Ascending aorta (tissue), 2 donors: ENCODE measurements at regions not wholly inside any gene's neighbourhood (a gene's known extent, or its start where the extent isn't known, plus 50 kb on each side); places are given as distances from the start of the nearest gene placed in this dataset.
"Not testable (repeated sequence)": the region's sequence is repeated elsewhere in the genome, so short reads cannot be mapped to it uniquely, and the experiment has no call there.

Source experiments
- DNase-seq, 2 donors: peaks; one replicate each; pipeline ENCODE4 v3.0.0-alpha.2; 2019; ENCODE audit warnings: low spot score in 2 of 2
- H3K27ac ChIP-seq, 2 donors: fragments of 200-600 bp; sonication (generic); one replicate each; pipeline ENCODE4 v1.5.1; 2016 to 2017; ENCODE audit warnings: mild to moderate bottlenecking in 1 of 2
- H3K27me3 ChIP-seq: fragments of 200-600 bp; sonication (generic); one replicate; pipeline ENCODE4 v1.5.1; 2017
- H3K36me3 ChIP-seq, 2 donors: fragments of 200-600 bp; sonication (generic); one replicate each; pipeline ENCODE4 v1.5.1; 2016
- H3K4me1 ChIP-seq, 2 donors: fragments of 200-600 bp; sonication (generic); one replicate each; pipeline ENCODE4 v1.5.1; 2016 to 2017; ENCODE audit warnings: mild to moderate bottlenecking in 1 of 2
- H3K4me3 ChIP-seq, 2 donors: fragments of 200-600 bp; sonication (generic); one replicate each; pipeline ENCODE4 v1.5.1; 2016 to 2017; ENCODE audit warnings: mild to moderate bottlenecking in 1 of 2
- H3K9me3 ChIP-seq, 2 donors: fragments of 200-600 bp; sonication (generic); one replicate each; pipeline ENCODE4 v1.5.1; 2016
- intact Hi-C: fragments of 100-400 bp; cut with DNase I; formaldehyde crosslinking; loops from one replicate; pipeline ENCODE4 v1.15.1; 2023
- TF ChIP-seq, protein P1 (sequence below), 3 experiments: fragments of 200-600 bp in 2 of 3; fragments of 450-650 bp in 1 of 3; sonication (generic) in 2 of 3; IDR thresholded peaks; one replicate each; pipeline ENCODE4 v1.5.1; 2016 to 2019; ENCODE audit warnings: antibody characterized with exemption in 3 of 3, mild to moderate bottlenecking in 1 of 3, moderate library complexity in 1 of 3

DNA sequence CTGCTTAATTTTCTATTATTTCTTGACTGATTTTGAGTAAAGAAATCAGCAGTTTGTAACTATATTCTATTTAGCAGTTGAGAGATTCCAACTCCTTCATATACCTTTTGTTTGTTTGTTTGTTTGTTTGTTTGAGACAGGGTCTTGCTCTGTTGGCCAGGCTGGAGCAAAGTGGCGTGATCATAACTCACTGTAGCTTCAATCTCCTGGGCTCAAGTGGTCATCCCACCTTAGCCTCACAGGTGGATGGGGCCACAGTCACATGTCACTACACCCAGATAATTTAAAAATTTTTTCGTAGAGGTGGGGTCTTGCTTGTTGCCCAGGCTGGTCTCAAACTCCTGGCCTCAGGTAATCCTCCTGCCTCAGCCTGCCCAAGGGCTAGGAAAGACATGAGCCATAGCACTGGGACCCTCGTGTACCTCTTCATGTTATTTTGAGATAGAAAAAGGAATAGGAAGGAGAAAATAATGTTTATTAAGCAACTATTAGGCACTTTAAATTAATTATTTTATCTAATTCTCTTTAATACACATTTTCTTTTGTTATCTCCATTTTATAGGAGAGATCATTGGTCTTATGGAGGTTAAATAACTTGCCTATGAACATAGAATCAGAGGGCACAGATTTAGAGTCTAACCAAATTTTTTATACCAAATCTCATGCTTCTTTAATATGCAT is 133.0 kb downstream of the ZNF608 start:
- H3K9me3 ChIP-seq: no peaks in the 10 kb centered on the region
- H3K4me1 ChIP-seq: no peaks in the 10 kb centered on the region
- H3K27me3 ChIP-seq: no peaks in the 10 kb centered on the region
- H3K4me3 ChIP-seq: no peak overlapping the region
- TF ChIP-seq, protein P1, sequence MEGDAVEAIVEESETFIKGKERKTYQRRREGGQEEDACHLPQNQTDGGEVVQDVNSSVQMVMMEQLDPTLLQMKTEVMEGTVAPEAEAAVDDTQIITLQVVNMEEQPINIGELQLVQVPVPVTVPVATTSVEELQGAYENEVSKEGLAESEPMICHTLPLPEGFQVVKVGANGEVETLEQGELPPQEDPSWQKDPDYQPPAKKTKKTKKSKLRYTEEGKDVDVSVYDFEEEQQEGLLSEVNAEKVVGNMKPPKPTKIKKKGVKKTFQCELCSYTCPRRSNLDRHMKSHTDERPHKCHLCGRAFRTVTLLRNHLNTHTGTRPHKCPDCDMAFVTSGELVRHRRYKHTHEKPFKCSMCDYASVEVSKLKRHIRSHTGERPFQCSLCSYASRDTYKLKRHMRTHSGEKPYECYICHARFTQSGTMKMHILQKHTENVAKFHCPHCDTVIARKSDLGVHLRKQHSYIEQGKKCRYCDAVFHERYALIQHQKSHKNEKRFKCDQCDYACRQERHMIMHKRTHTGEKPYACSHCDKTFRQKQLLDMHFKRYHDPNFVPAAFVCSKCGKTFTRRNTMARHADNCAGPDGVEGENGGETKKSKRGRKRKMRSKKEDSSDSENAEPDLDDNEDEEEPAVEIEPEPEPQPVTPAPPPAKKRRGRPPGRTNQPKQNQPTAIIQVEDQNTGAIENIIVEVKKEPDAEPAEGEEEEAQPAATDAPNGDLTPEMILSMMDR (IDR thresholded peaks at IDR 0.05): no peak
- intact Hi-C loops: no loop called here
- H3K36me3 ChIP-seq: no peaks in the 10 kb centered on the region
- no peak overlapping the region for H3K27ac ChIP-seq
- no peak for DNase-seq

DNA sequence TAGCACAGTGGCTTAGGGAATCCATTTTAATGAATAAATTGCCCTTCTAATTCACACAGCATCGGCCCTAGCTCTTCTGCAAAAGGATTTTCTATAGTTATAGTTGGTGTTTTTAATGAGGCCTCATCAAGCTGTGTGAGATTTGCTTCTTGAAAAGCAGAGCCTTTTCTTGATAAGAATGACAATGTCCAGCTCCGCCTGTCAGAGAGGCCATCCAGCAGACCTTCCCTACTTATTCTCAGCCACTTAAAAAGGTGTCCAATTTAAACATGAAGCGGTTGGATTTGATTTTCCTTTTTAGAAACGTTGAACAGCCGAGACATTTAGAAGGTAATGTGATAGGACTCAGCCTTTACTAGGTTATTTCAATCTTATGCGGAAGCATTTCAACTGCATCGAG is 134.4 kb downstream of the ZNF608 start:
- Histone ChIP-seq H3K4me1 (no peaks in the 10 kb centered on the region), H3K36me3 (no peaks in the 10 kb centered on the region), H3K27ac (no peak overlapping the region), H3K9me3 (no peaks in the 10 kb centered on the region), H3K27me3 (no peaks in the 10 kb centered on the region), H3K4me3 (no peak overlapping the region)
- intact Hi-C loops: no loop called here
- TF ChIP-seq, protein P1 (IDR thresholded peaks at IDR 0.05): no peak
- no peak for DNase-seq

DNA sequence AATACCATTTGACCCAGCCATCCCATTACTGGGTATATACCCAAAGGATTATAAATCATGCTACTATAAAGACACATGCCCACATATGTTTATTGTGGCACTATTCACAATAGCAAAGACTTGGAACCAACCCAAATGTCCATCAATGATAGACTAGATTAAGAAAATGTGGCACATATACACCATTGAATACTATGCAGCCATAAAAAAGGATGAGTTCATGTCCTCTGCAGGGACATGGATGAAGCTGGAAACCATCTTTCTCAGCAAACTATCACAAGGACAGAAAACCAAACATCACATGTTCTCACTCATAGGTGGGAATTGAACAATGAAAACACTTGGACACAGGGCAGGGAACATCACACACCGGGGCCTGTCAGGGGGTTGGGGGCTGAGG is 135.2 kb downstream of the ZNF608 start:
- H3K9me3 ChIP-seq, H3K36me3 ChIP-seq, H3K27me3 ChIP-seq, H3K4me3 ChIP-seq, intact Hi-C loops, DNase-seq, H3K4me1 ChIP-seq, H3K27ac ChIP-seq: not testable (repeated sequence)

DNA sequence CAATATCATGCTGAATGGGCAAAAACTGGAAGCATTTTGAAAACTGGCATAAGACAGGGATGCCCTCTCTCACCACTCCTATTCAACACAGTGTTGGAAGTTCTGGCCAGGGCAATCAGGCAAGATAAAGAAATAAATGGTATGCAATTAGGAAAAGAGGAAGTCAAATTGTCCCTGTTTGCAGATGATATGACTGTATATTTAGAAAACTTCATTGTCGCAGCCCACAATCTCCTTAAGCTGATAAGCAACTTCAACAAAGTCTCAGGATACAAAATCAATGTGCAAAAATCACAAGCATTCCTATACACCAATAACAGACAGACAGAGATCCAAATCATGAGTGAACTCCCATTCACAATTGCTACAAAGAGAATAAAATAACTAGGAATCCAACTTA is 136.8 kb downstream of the ZNF608 start:
- H3K4me1 ChIP-seq: peaks cover 0 to 11% of the 10 kb centered on the region in 2 donors
- H3K36me3 ChIP-seq, DNase-seq, H3K27me3 ChIP-seq, intact Hi-C loops, H3K27ac ChIP-seq, H3K9me3 ChIP-seq, H3K4me3 ChIP-seq: not testable (repeated sequence)

DNA sequence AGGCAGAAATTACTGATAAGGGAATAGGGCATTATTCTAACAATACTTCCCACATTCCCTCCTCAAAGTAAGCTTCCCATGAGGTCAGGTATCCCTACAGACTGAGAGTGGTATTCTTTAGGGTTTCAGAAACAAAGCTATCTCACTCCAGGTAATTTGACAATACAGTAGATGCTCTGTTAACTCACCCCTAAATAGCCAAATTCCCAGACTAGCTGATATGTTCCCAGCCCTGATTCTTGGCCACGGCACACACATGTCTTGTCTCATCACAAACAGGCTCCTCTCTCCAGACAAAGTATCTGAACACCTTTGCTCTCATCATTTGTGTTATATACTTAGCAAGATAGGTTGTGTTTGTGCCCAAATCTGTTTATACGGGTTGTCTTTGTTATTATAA is 139.9 kb downstream of the ZNF608 start:
- no peak overlapping the region for H3K27ac ChIP-seq
- TF ChIP-seq, protein P1 (IDR thresholded peaks at IDR 0.05): no peak
- intact Hi-C loops: no loop called here

DNA sequence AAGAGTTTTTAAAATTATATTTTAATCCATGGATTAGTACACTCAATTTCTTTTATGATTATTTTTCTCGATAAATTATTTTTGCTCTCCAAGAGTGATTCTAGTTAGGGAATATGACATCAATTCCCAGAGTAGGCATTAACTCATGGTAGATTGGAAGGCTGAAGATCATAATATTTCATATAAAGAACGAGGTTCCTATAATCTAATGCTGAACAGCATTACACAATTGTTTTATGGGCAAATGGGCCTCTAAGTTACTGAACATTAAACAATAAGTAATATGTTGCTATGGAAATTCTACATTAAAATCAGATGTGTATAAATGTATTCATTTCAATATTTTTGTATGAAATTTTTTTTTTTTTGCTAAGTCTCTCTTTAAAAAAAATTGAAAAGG is 140.3 kb downstream of the ZNF608 start:
- no peaks in the 10 kb centered on the region for H3K36me3 ChIP-seq
- no peaks in the 10 kb centered on the region for H3K27me3 ChIP-seq
- no peak for DNase-seq
- intact Hi-C loops: no loop called here
- peaks cover 0 to 16% of the 10 kb centered on the region in 2 donors for H3K4me1 ChIP-seq
- TF ChIP-seq, protein P1 (IDR thresholded peaks at IDR 0.05): no peak
- peak overlapping the region; percentile 37 to 67 for H3K27ac ChIP-seq
- H3K9me3 ChIP-seq: no peaks in the 10 kb centered on the region
- H3K4me3 ChIP-seq: no peak overlapping the region

More for the DNA sequence above, 139.9 kb downstream of the ZNF608 start:
- no peak for DNase-seq
- H3K4me3 ChIP-seq: no peak overlapping the region
- no peaks in the 10 kb centered on the region for H3K27me3 ChIP-seq
- no peaks in the 10 kb centered on the region for H3K36me3 ChIP-seq
- H3K9me3 ChIP-seq: no peaks in the 10 kb centered on the region
- H3K4me1 ChIP-seq: peaks cover 0 to 16% of the 10 kb centered on the region in 2 donors

DNA sequence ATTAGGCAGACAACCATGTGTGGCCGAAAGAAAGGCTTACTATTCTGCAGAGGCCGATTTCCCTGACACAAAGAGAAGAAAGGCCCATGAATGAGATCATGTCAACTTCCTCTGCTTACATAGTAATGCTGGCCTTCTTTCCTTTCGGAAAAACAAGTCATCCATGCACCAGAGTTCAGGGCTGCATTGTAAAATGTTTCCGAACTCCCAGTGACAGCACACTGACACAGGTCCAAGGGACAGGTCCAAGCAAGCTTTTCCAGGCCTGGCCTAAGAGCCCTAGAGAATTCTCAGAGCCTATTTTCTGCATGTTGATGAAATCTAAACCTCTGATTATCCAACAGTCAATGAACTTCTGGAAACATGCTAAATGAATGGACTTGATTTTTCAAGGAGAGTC is 140.9 kb downstream of the ZNF608 start:
- DNase-seq: peak in 1 of 2 donors; percentile 69

More for the DNA sequence above, 140.9 kb downstream of the ZNF608 start:
- TF ChIP-seq, protein P1 (IDR thresholded peaks at IDR 0.05): no peak
- H3K27me3 ChIP-seq: no peaks in the 10 kb centered on the region
- peak overlapping the region; percentile 37 to 67 for H3K27ac ChIP-seq
- H3K4me1 ChIP-seq: peaks cover 0 to 16% of the 10 kb centered on the region in 2 donors
- H3K36me3 ChIP-seq: no peaks in the 10 kb centered on the region
- intact Hi-C loops: no loop called here
- H3K9me3 ChIP-seq: no peaks in the 10 kb centered on the region
- H3K4me3 ChIP-seq: no peak overlapping the region
